AG09319 (cell line): ENCODE measurements at regions not wholly inside any gene's neighbourhood (a gene's known extent, or its start where the extent isn't known, plus 50 kb on each side); places are given as distances from the start of the nearest gene placed in this dataset.

Experiments
- DNase-seq: peaks from one replicate; pipeline ENCODE4 v3.0.0-alpha.2; 2010; ENCODE audit warnings: low read depth; ENCODE audit errors: extremely low read depth
- CTCF ChIP-seq: IDR thresholded peaks from 2 replicates; pipeline ENCODE4 v1.5.1; 2011; ENCODE audit warnings: low read depth, mild to moderate bottlenecking, inconsistent platforms, low read length, moderate library complexity

- no peak for DNase-seq
- TF ChIP-seq CTCF, result no peak
These were observed 210.5 kb upstream of the TLE3 start for GRCh38 chr15:70308011-70308734.

- DNase-seq, result no peak
- no peak for TF ChIP-seq CTCF
These were observed 208.9 kb upstream of the TLE3 start for GRCh38 chr15:70306582-70306981.

GRCh38 chr15:70306081-70306480 is 208.4 kb upstream of the TLE3 start:
- DNase-seq, result no peak
- TF ChIP-seq CTCF, result no peak

GRCh38 chr15:70303981-70304380 is 206.3 kb upstream of the TLE3 start:
- no peak for DNase-seq
- TF ChIP-seq CTCF, result no peak

GRCh38 chr15:70302360-70302759 is 204.6 kb upstream of the TLE3 start:
- no peak for DNase-seq
- TF ChIP-seq CTCF, result no peak

GRCh38 chr15:70301396-70301795 is 203.7 kb upstream of the TLE3 start:
- DNase-seq, result no peak
- TF ChIP-seq CTCF, result no peak

GRCh38 chr15:70299931-70300869 is 202.5 kb upstream of the TLE3 start:
- TF ChIP-seq CTCF, result no peak
- no peak for DNase-seq
